ENCODE measurements at regions not wholly inside any gene's neighbourhood (a gene's known extent, or its start where the extent isn't known, plus 50 kb on each side); places are given as distances from the start of the nearest gene placed in this dataset.

DNA sequence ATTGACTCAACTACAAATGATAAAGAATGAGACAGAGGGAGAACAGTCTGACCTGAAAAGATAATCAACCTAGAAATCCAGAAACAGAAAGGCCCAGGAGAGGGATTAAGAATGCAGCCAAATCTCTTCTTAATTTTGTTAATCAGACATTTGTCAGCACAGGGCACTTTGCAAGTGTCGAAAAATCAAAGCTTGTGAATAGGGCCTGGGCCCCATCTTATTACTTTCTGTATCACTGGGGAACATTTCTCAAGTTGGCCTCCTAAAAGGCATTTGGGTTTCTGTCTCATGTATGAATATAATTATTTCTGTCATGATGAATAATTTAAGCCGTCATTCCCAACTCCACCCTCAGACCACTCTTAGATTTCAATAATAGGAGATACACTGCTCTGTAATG is 308.4 kb upstream of the PRKCQ start:
- no peaks in the 10 kb centered on the region for H4K20me1 ChIP-seq (ENCODE audit: low read depth)
- no peaks in the 10 kb centered on the region for H3K79me2 ChIP-seq (ENCODE audit: low read depth)
- no peaks in the 10 kb centered on the region for H3K27me3 Mint-ChIP-seq (ENCODE audit: insufficient read depth, low read depth)

DNA sequence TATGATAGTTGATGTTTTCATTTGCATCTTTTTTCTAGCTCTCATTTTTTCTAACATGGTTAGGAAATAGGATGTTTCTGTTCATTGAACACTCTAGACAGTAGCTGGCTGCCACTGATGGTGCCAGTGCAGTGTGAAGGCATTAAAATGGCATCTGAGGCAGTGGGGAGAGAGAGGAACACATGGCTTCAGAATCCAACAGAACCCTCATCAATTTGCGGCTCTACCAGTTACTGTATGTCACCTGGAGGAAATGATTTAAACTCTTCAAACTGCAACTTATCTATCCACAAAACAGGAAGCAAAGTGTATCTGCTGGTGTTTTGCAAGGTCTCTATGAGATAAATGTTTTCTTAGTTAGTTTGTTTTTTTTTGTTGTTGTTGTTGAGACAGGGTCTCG is 305.2 kb upstream of the PRKCQ start:
- Histone ChIP-seq H3K79me2 (ENCODE audit: low read depth) (no peaks in the 10 kb centered on the region), H3K4me3 (no peak overlapping the region), H3F3A (ENCODE audit: low read depth) (no peaks in the 10 kb centered on the region), H3K36me3 (no peaks in the 10 kb centered on the region), H3K4me2 (no peak overlapping the region), H3K27ac (no peak overlapping the region), H3K27me3 (no peaks in the 10 kb centered on the region), H4K20me1 (ENCODE audit: low read depth) (no peaks in the 10 kb centered on the region), H3K4me1 (no peaks in the 10 kb centered on the region), H2AFZ (replicated peaks) (no peak overlapping the region), H3K9ac (no peak overlapping the region), H3K9me3 (ENCODE audit: low read depth) (no peaks in the 10 kb centered on the region)
- DNase-seq (ENCODE audit: low spot score): no peak
- H3K9me3 Mint-ChIP-seq: no peaks in the 10 kb centered on the region
- no peak overlapping the region for H3K27ac Mint-ChIP-seq
- no peaks in the 10 kb centered on the region for H3K27me3 Mint-ChIP-seq (ENCODE audit: insufficient read depth, low read depth)
- no peak for TF ChIP-seq CTCF (IDR thresholded peaks at IDR 0.05)
- no peak for TF ChIP-seq EZH2 (IDR thresholded peaks at IDR 0.05)
- no peak for TF ChIP-seq EZH2phosphoT487 (IDR thresholded peaks at IDR 0.05)
- no peak overlapping the region for H3K4me3 Mint-ChIP-seq
- peaks cover 24% of the 10 kb centered on the region for H3K4me1 Mint-ChIP-seq
- H3K36me3 Mint-ChIP-seq: no peaks in the 10 kb centered on the region

More for the DNA sequence above, 308.4 kb upstream of the PRKCQ start:
- peaks cover 33% of the 10 kb centered on the region for H3K4me1 Mint-ChIP-seq
- H3K27ac Mint-ChIP-seq: no peak overlapping the region
- H3K4me3 ChIP-seq: no peak overlapping the region
- H3K4me2 ChIP-seq: no peak overlapping the region
- H3F3A ChIP-seq (ENCODE audit: low read depth): no peaks in the 10 kb centered on the region
- no peak for TF ChIP-seq EZH2 (IDR thresholded peaks at IDR 0.05)
- no peak for TF ChIP-seq EZH2phosphoT487 (IDR thresholded peaks at IDR 0.05)
- no peak for TF ChIP-seq CTCF (IDR thresholded peaks at IDR 0.05)
- no peaks in the 10 kb centered on the region for H3K36me3 ChIP-seq
- no peaks in the 10 kb centered on the region for H3K9me3 ChIP-seq (ENCODE audit: low read depth)
- DNase-seq (ENCODE audit: low spot score): no peak
- no peaks in the 10 kb centered on the region for H3K4me1 ChIP-seq
- H2AFZ ChIP-seq (replicated peaks): no peak overlapping the region
- H3K36me3 Mint-ChIP-seq: no peaks in the 10 kb centered on the region
- H3K9ac ChIP-seq: no peak overlapping the region
- H3K4me3 Mint-ChIP-seq: no peak overlapping the region
- no peaks in the 10 kb centered on the region for H3K27me3 ChIP-seq
- H3K9me3 Mint-ChIP-seq: no peaks in the 10 kb centered on the region
- H3K27ac ChIP-seq: no peak overlapping the region

- no peaks in the 10 kb centered on the region for H3K9me3 ChIP-seq (ENCODE audit: low read depth)
- no peak overlapping the region for H3K4me3 ChIP-seq
- no peaks in the 10 kb centered on the region for H3K36me3 Mint-ChIP-seq
- peaks cover 14% of the 10 kb centered on the region for H3K4me1 ChIP-seq
- no peak for TF ChIP-seq EZH2 (IDR thresholded peaks at IDR 0.05)
- TF ChIP-seq EZH2phosphoT487 (IDR thresholded peaks at IDR 0.05): no peak
- no peak for TF ChIP-seq CTCF (IDR thresholded peaks at IDR 0.05)
- H3F3A ChIP-seq (ENCODE audit: low read depth): peaks cover 6% of the 10 kb centered on the region
- H3K27me3 Mint-ChIP-seq (ENCODE audit: insufficient read depth, low read depth): peaks cover 2% of the 10 kb centered on the region
- H3K4me2 ChIP-seq: no peak overlapping the region
- H3K4me1 Mint-ChIP-seq: peaks cover 22% of the 10 kb centered on the region
- H3K27ac ChIP-seq: no peak overlapping the region
- no peaks in the 10 kb centered on the region for H3K36me3 ChIP-seq
- H3K4me3 Mint-ChIP-seq: no peak overlapping the region
- H3K9ac ChIP-seq: no peak overlapping the region
- no peak overlapping the region for H3K27ac Mint-ChIP-seq
- H3K79me2 ChIP-seq (ENCODE audit: low read depth): no peaks in the 10 kb centered on the region
- H4K20me1 ChIP-seq (ENCODE audit: low read depth): no peaks in the 10 kb centered on the region
- no peaks in the 10 kb centered on the region for H3K27me3 ChIP-seq
- H2AFZ ChIP-seq (replicated peaks): no peak overlapping the region
- no peak for DNase-seq (ENCODE audit: low spot score)
- no peaks in the 10 kb centered on the region for H3K9me3 Mint-ChIP-seq
Measured at GRCh38 chr10:6881987-6882386, 301.9 kb upstream of the PRKCQ start.

Data from neural progenitor cell (in vitro differentiated cells).